K562 (cell line): ENCODE measurements at regions not wholly inside any gene's neighbourhood (a gene's known extent, or its start where the extent isn't known, plus 50 kb on each side); places are given as distances from the start of the nearest gene placed in this dataset.

Experiments
- ATAC-seq: fragments of 200-7000 bp; cut with Tn5 transposase; 3 replicates; pipeline ENCODE4 v1.9.1; 2020; ENCODE audit warnings: moderate library complexity
- BruUV-seq: library from RNA; stranded (reverse); fragments of 400-500 nt; replicated peaks from 2 replicates; lab custom pipeline; 2021; lab: Mats Ljungman, UMichigan
- CTCF ChIA-PET: fragments of 300-600 bp; formaldehyde crosslinking; extraction: SDS; loops from one replicate; lab custom pipeline; 2021; ENCODE audit warnings: low intra/inter-chr PET ratio; lab: Yijun Ruan, JAX
- POLR2A ChIA-PET: fragments of 300-600, 350-650 bp; sonication (Branson Sonifier 250); formaldehyde crosslinking; extraction: SDS; loops from one replicate; lab custom pipeline; 2021; ENCODE audit warnings: antibody characterized with exemption, inconsistent platforms; lab: Yijun Ruan, JAX
- DNase-seq, 4 experiments: peaks; one replicate each; pipeline versions ENCODE4 v3.0.0 to v3.0.0-alpha.2; 2011 to 2018; ENCODE audit warnings: low spot score in 3 of 4, mixed read lengths in 3 of 4; ENCODE audit errors: extremely low read depth in 1 of 4
- FAIRE-seq: peaks from 2 replicates; lab custom pipeline; 2011; peaks lifted over from hg19 to GRCh38; lab: Jason Lieb, UNC
- H2AFZ ChIP-seq: 2 replicates; pipeline ENCODE4 v1.6.0; 2011; ENCODE audit warnings: low read depth, low read length, control low read depth, inconsistent platforms
- H3K27ac ChIP-seq: fragments of 200-600 bp; 3 replicates; pipeline ENCODE4 v1.8.0; 2011; ENCODE audit warnings: low read depth, mild to moderate bottlenecking, control low read depth, inconsistent platforms, low read length, moderate library complexity, mixed read lengths; ENCODE audit errors: extremely low read depth
- H3K27me3 ChIP-seq, 2 experiments: fragments of 300-600 bp in 1 of 2; 2 replicates in 1 of 2; 3 replicates in 1 of 2; pipeline versions ENCODE4 v1.6.0 to v1.8.0; 2011; ENCODE audit warnings: inconsistent platforms in 2 of 2, low read length in 2 of 2, mild to moderate bottlenecking in 1 of 2, mixed read lengths in 1 of 2, moderate library complexity in 1 of 2; ENCODE audit not compliant: control insufficient read depth in 2 of 2, insufficient read depth in 2 of 2
- H3K36me3 ChIP-seq: fragments of 300-600 bp; 3 replicates; pipeline ENCODE4 v1.8.0; 2011; ENCODE audit warnings: mild to moderate bottlenecking, low read length, inconsistent platforms; ENCODE audit not compliant: control insufficient read depth, insufficient read depth
- H3K4me1 ChIP-seq, 2 experiments: fragments of 200-600 bp in 1 of 2; replicated peaks in 1 of 2; 2 replicates in 1 of 2; 3 replicates in 1 of 2; pipeline versions ENCODE4 v1.5.1 to v1.8.0; 2011; ENCODE audit warnings: inconsistent platforms in 2 of 2, low read length in 2 of 2, mild to moderate bottlenecking in 1 of 2, mixed read lengths in 1 of 2, moderate library complexity in 1 of 2; ENCODE audit not compliant: control insufficient read depth in 2 of 2, insufficient read depth in 2 of 2
- H3K4me2 ChIP-seq: 2 replicates; pipeline ENCODE4 v1.6.1; 2011; ENCODE audit warnings: low read length, control low read depth, inconsistent platforms, mixed read lengths; ENCODE audit not compliant: insufficient read depth
- H3K4me3 ChIP-seq: fragments of 200-600 bp; sonication (generic), shearing (Covaris generic); 2 replicates; pipeline ENCODE4 v1.5.1; 2016; ENCODE audit warnings: control low read depth, inconsistent platforms
- H3K79me2 ChIP-seq: fragments of 200-600 bp; 3 replicates; pipeline ENCODE4 v1.8.0; 2011; ENCODE audit warnings: low read length, inconsistent platforms; ENCODE audit not compliant: control insufficient read depth, insufficient read depth
- H3K9ac ChIP-seq, 2 experiments: 2 replicates each; pipeline versions ENCODE4 v1.6.0 to v1.6.1; 2011; ENCODE audit warnings: low read depth in 2 of 2, low read length in 2 of 2, control low read depth in 1 of 2, inconsistent platforms in 1 of 2, mild to moderate bottlenecking in 1 of 2, mixed read lengths in 1 of 2; ENCODE audit not compliant: insufficient read depth in 1 of 2
- H3K9me1 ChIP-seq: one replicate; pipeline ENCODE4 v1.6.0; 2011; ENCODE audit warnings: inconsistent platforms, mild to moderate bottlenecking, low read length, moderate library complexity; ENCODE audit not compliant: control insufficient read depth, insufficient read depth
- H3K9me3 ChIP-seq: replicated peaks from 2 replicates; pipeline ENCODE4 v1.5.1; 2011; ENCODE audit warnings: low read depth, low read length, inconsistent platforms; ENCODE audit not compliant: control insufficient read depth, insufficient read depth
- H4K20me1 ChIP-seq: replicated peaks from 2 replicates; pipeline ENCODE4 v1.6.1; 2011; ENCODE audit warnings: low read length, inconsistent platforms, mixed read lengths; ENCODE audit not compliant: control insufficient read depth, insufficient read depth
- ASH1L ChIP-seq: fragments of 450-650 bp; IDR thresholded peaks from 2 replicates; pipeline ENCODE4 v1.6.1; 2018; ENCODE audit warnings: borderline replicate concordance, mild to moderate bottlenecking, low read depth; ENCODE audit not compliant: partially characterized antibody
- ERF ChIP-seq: fragments of 450-650 bp; formaldehyde crosslinking; IDR thresholded peaks from 2 replicates; pipeline ENCODE4 v1.4.0; 2020; ENCODE audit warnings: mild to moderate bottlenecking, mixed read lengths
- ETS2 ChIP-seq: IDR thresholded peaks from 2 replicates; pipeline ENCODE4 v1.6.1; 2016; ENCODE audit warnings: borderline replicate concordance, missing genetic modification characterization, mild to moderate bottlenecking, moderate library complexity, missing compliant biosample characterization; ENCODE audit not compliant: poor library complexity, severe bottlenecking
- FOXK1 ChIP-seq: sonication (generic); formaldehyde crosslinking; IDR thresholded peaks from 2 replicates; pipeline ENCODE4 v1.8.0; 2022; ENCODE audit warnings: missing genetic modification reagents, mild to moderate bottlenecking, borderline replicate concordance
- HOXB6 ChIP-seq: fragments of 250-450 bp; sonication (Bioruptor Pico); IDR thresholded peaks from 2 replicates; pipeline ENCODE4 v1.5.1; 2022; ENCODE audit warnings: mild to moderate bottlenecking, borderline replicate concordance
- RBM34 ChIP-seq: fragments of 200-400 bp; formaldehyde crosslinking; IDR thresholded peaks from 2 replicates; pipeline ENCODE4 v1.6.1; 2018; ENCODE audit warnings: low read length, borderline replicate concordance; ENCODE audit not compliant: insufficient read depth
- YY1 ChIP-seq, 3 experiments: IDR thresholded peaks; 2 replicates each; pipeline ENCODE4 v1.6.1; 2011; ENCODE audit warnings: low read length in 2 of 3, mild to moderate bottlenecking in 2 of 3, moderate library complexity in 2 of 3, borderline replicate concordance in 1 of 3, control low read depth in 1 of 3, low read depth in 1 of 3; ENCODE audit not compliant: insufficient read depth in 3 of 3, insufficient replicate concordance in 2 of 3, control insufficient read depth in 1 of 3, insufficient read length in 1 of 3; ENCODE audit errors: extremely low read depth in 1 of 3
- ZFX ChIP-seq: sonication (generic); formaldehyde crosslinking; IDR thresholded peaks from 2 replicates; pipeline ENCODE4 v1.8.0; 2022; ENCODE audit warnings: mild to moderate bottlenecking, missing genetic modification reagents, moderate library complexity
- ZNF174 ChIP-seq: fragments of 250-450 bp; sonication (Bioruptor Pico); IDR thresholded peaks from 2 replicates; pipeline ENCODE4 v1.4.0; 2020; ENCODE audit warnings: mild to moderate bottlenecking
- ZNF586 ChIP-seq: fragments of 450-650 bp; formaldehyde crosslinking; conservative IDR thresholded peaks from 2 replicates; pipeline ENCODE4 v1.4.0; 2020; ENCODE audit warnings: mild to moderate bottlenecking, moderate library complexity
- WGBS: fragments of 100-300 bp; shearing (Covaris generic); methylation state at CpG from one replicate; pipeline ENCODE4 v1.1.6; 2016; ENCODE audit warnings: low coverage, mixed read lengths; ENCODE audit not compliant: insufficient coverage; ENCODE audit errors: missing lambda C conversion rate; 5-methylcytosine and 5-hydroxymethylcytosine counted together
- in situ Hi-C: fragments of 300-500 bp; cut with MboI; formaldehyde crosslinking; loops from 4 replicates; pipeline ENCODE4 v1.15.0; 2018; ENCODE audit warnings: inconsistent platforms, mixed read lengths
- intact Hi-C: fragments of 100-400 bp; cut with micrococcal nuclease; formaldehyde crosslinking; loops from 2 replicates; pipeline ENCODE4 v1.14.2; 2022
- TF ChIP-seq, protein P1 (sequence below): fragments of 250-450 bp; sonication (Bioruptor Pico); IDR thresholded peaks from 2 replicates; pipeline ENCODE4 v1.4.0; 2020; ENCODE audit warnings: borderline replicate concordance
- TF ChIP-seq, protein P2 (sequence below): IDR thresholded peaks from 2 replicates; pipeline ENCODE4 v1.6.1; 2016; ENCODE audit warnings: missing genetic modification characterization, missing compliant biosample characterization
- TF ChIP-seq, protein P3 (sequence below): sonication (generic); formaldehyde crosslinking; IDR thresholded peaks from 2 replicates; pipeline ENCODE4 v1.8.0; 2022; ENCODE audit warnings: mild to moderate bottlenecking, missing genetic modification reagents

DNA sequence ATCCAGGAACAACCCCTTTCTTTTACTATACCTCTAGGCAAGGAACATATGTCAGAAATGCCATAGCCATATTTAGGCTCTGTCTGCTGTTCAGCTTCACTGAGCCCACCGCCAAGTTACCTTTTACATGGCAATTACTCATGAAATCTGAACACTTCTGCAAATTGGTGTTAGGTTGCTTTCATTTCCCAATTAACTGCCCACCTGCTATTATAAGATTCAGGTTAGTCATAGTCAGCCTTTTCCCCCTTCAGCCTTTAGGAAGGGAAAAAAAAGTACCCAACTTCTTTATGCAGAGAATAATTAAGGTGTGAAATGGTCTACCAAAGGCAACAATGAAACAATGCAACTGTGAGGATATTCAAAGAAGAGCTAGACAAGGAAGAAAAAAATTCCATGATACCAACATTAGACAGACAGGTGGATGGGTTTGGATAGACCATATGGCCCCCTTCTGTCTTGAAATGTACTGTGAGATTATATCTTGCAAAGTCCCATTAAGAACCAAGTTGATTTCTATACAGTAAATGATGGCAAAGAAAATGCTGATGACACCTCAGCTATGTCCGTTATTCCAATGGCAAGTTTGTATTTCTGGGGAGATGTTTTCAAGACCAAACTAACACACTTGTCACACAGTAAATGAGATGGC, 442.1 kb upstream of the NRP1 start (continued):
- TF ChIP-seq YY1 (IDR thresholded peaks at IDR 0.05; ENCODE audit: borderline replicate concordance in 1 of 3, control insufficient read depth in 1 of 3, extremely low read depth in 1 of 3, insufficient read depth in 3 of 3, insufficient read length in 1 of 3, insufficient replicate concordance in 2 of 3, low read depth in 1 of 3, low read length in 2 of 3) (no peak), ASH1L (no peak)
- TF ChIP-seq, all 486 proteins: peak for 0

DNA sequence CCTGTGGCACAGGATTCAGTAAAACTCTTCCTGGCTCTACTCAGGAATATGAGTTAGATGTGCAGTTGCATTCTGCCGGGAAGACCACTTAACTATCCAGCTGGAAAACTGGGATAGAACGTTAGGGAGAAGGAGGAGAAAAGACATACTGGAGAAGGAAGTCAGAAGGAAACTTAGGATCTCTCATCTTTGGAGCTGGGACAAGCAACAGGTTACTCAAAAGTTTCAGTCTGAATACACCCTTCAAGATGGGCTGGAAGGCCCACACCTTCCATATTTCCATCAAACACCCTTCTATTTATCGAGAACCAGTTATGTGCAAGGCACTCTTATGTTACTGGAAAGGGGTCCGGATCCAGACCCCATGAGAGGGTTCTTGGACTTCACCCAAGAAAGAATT, 440.4 kb upstream of the NRP1 start:
- H3K27ac ChIP-seq: no peak overlapping the region
- no peaks in the 10 kb centered on the region for H3K36me3 ChIP-seq
- H3K4me3 ChIP-seq: no peak overlapping the region
- in situ Hi-C loops (no loop called here), intact Hi-C loops (no loop called here)
- POLR2A ChIA-PET: no interaction called here
- BruUV-seq: no TSS peak
- FAIRE-seq (no peak), ATAC-seq (no peak), DNase-seq (no peak)
- 0% methylated on average over 4 of the region's 4 CpGs for WGBS
- no peaks in the 10 kb centered on the region for H3K79me2 ChIP-seq
- no peaks in the 10 kb centered on the region; a peak in 1 of 5 replicates for H3K4me1 ChIP-seq
- CTCF ChIA-PET: no interaction called here
- H3K27me3 ChIP-seq: peaks cover 0 to 9% of the 10 kb centered on the region in 2 experiments; a peak in 1 of 5 replicates
- H4K20me1 ChIP-seq: no peaks in the 10 kb centered on the region
- no peaks in the 10 kb centered on the region for H3K9me3 ChIP-seq
- H3K9me1 ChIP-seq: no peaks in the 10 kb centered on the region
- H2AFZ ChIP-seq: no peak overlapping the region
- H3K4me2 ChIP-seq: no peak overlapping the region
- H3K9ac ChIP-seq: no peak overlapping the region
- TF ChIP-seq, protein P1, sequence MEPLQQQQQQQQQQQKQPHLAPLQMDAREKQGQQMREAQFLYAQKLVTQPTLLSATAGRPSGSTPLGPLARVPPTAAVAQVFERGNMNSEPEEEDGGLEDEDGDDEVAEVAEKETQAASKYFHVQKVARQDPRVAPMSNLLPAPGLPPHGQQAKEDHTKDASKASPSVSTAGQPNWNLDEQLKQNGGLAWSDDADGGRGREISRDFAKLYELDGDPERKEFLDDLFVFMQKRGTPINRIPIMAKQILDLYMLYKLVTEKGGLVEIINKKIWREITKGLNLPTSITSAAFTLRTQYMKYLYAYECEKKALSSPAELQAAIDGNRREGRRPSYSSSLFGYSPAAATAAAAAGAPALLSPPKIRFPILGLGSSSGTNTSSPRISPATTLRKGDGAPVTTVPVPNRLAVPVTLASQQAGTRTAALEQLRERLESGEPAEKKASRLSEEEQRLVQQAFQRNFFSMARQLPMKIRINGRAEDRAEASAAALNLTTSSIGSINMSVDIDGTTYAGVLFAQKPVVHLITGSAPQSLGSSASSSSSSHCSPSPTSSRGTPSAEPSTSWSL: no peak
- TF ChIP-seq, protein P2, sequence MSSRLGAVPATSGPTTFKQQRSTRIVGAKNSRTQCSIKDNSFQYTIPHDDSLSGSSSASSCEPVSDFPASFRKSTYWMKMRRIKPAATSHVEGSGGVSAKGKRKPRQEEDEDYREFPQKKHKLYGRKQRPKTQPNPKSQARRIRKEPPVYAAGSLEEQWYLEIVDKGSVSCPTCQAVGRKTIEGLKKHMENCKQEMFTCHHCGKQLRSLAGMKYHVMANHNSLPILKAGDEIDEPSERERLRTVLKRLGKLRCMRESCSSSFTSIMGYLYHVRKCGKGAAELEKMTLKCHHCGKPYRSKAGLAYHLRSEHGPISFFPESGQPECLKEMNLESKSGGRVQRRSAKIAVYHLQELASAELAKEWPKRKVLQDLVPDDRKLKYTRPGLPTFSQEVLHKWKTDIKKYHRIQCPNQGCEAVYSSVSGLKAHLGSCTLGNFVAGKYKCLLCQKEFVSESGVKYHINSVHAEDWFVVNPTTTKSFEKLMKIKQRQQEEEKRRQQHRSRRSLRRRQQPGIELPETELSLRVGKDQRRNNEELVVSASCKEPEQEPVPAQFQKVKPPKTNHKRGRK (tag): no peak
- TF ChIP-seq, protein P3, sequence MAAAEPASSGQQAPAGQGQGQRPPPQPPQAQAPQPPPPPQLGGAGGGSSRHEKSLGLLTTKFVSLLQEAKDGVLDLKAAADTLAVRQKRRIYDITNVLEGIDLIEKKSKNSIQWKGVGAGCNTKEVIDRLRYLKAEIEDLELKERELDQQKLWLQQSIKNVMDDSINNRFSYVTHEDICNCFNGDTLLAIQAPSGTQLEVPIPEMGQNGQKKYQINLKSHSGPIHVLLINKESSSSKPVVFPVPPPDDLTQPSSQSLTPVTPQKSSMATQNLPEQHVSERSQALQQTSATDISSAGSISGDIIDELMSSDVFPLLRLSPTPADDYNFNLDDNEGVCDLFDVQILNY: no peak
- no peak for TF ChIP-seq ZFX (CRISPR knock-in tag)
- no peak for TF ChIP-seq ZNF586 (CRISPR knock-in tag)
- TF ChIP-seq FOXK1: no peak
- TF ChIP-seq ERF (CRISPR knock-in tag): no peak
- TF ChIP-seq RBM34: no peak
- TF ChIP-seq ETS2 (tag): no peak
- no peak for TF ChIP-seq ZNF174 (CRISPR knock-in tag)
- TF ChIP-seq HOXB6 (CRISPR knock-in tag): no peak
